HCT116 (cell line): ENCODE measurements at regions not wholly inside any gene's neighbourhood (a gene's known extent, or its start where the extent isn't known, plus 50 kb on each side); places are given as distances from the start of the nearest gene placed in this dataset.

ENCODE experiments used
- ATAC-seq: fragments of 200-7000 bp; cut with Tn5 transposase; 2 replicates; pipeline ENCODE4 v1.9.1; 2020; ENCODE audit warnings: mild to moderate bottlenecking, moderate library complexity
- BruUV-seq: library from RNA; stranded (reverse); fragments of 400-500 nt; replicated peaks from 2 replicates; lab custom pipeline; 2021; lab: Mats Ljungman, UMichigan
- CTCF ChIA-PET: fragments of 300-600 bp; sonication (Branson Sonifier 250); formaldehyde crosslinking; loops from one replicate; lab custom pipeline; 2021; ENCODE audit warnings: antibody characterized with exemption; lab: Charles Lee
- POLR2A ChIA-PET: fragments of 300-600, 350-600 bp; sonication (Branson Sonifier 250); formaldehyde crosslinking; loops from one replicate; lab custom pipeline; 2021; ENCODE audit warnings: antibody characterized with exemption; lab: Charles Lee
- RAD21 ChIA-PET, 2 experiments: fragments of 300-600 bp; sonication (Branson Sonifier 250); formaldehyde crosslinking; loops; one replicate each; lab custom pipeline; 2023; ENCODE audit warnings: low total read pairs in 2 of 2; ENCODE audit not compliant: uncharacterized antibody in 2 of 2, unreplicated experiment in 2 of 2, low non-redundant PET in 1 of 2; lab: Charles Lee
- DNase-seq: peaks from one replicate; pipeline ENCODE4 v3.0.0-alpha.2; 2010; ENCODE audit warnings: low read depth, low spot score
- H2AFZ ChIP-seq: fragments of 200-600 bp; shearing (Covaris generic), sonication (generic); 2 replicates; pipeline ENCODE4 v1.6.1; 2017; ENCODE audit warnings: low read depth, mixed run types, mixed read lengths, antibody characterized with exemption, low read length; ENCODE audit not compliant: poor library complexity, severe bottlenecking
- H3K27ac ChIP-seq: 2 replicates; pipeline ENCODE4 v1.5.1; 2012; ENCODE audit warnings: low read depth, low read length
- H3K27me3 ChIP-seq: fragments of 200-600 bp; sonication (generic); 2 replicates; pipeline ENCODE4 v1.6.1; 2016; ENCODE audit warnings: mixed run types, low read length, mixed read lengths; ENCODE audit not compliant: insufficient read depth
- H3K36me3 ChIP-seq, 2 experiments: fragments of 200-500 bp in 1 of 2; fragments of 200-600 bp in 1 of 2; sonication (Bioruptor generic) in 1 of 2; sonication (generic) in 1 of 2; 2 replicates each; pipeline versions ENCODE4 v1.5.1 to v1.6.1; 2014 to 2016; ENCODE audit warnings: low read length in 2 of 2, inconsistent platforms in 1 of 2, mixed read lengths in 1 of 2, mixed run types in 1 of 2; ENCODE audit not compliant: insufficient read depth in 2 of 2, control insufficient read depth in 1 of 2
- H3K4me1 ChIP-seq, 2 experiments: fragments of 200-600 bp in 1 of 2; sonication (generic) in 1 of 2; 2 replicates each; pipeline versions ENCODE4 v1.5.1 to v1.6.1; 2012 to 2017; ENCODE audit warnings: low read length in 2 of 2, inconsistent platforms in 1 of 2, mild to moderate bottlenecking in 1 of 2, mixed read lengths in 1 of 2, mixed run types in 1 of 2, moderate library complexity in 1 of 2; ENCODE audit not compliant: insufficient read depth in 2 of 2, control insufficient read depth in 1 of 2
- H3K4me2 ChIP-seq: fragments of 200-600 bp; sonication (generic); 2 replicates; pipeline ENCODE4 v1.6.1; 2017; ENCODE audit warnings: mixed run types, low read length, mixed read lengths
- H3K4me3 ChIP-seq, 2 experiments: fragments of 200-600 bp in 1 of 2; sonication (generic) in 1 of 2; replicated peaks in 1 of 2; 2 replicates each; pipeline ENCODE4 v1.5.1; 2011 to 2016; ENCODE audit warnings: low read length in 2 of 2, control low read depth in 1 of 2, low read depth in 1 of 2, mild to moderate bottlenecking in 1 of 2, mixed read lengths in 1 of 2, mixed run types in 1 of 2
- H3K79me2 ChIP-seq: fragments of 200-600 bp; sonication (generic); 2 replicates; pipeline ENCODE4 v1.6.1; 2017; ENCODE audit warnings: mild to moderate bottlenecking, mixed run types, low read length, moderate library complexity, mixed read lengths; ENCODE audit not compliant: insufficient read depth
- H3K9ac ChIP-seq: fragments of 200-600 bp; sonication (generic); 2 replicates; pipeline ENCODE4 v1.6.1; 2016; ENCODE audit warnings: low read length, mixed read lengths
- H3K9me2 ChIP-seq: fragments of 200-600 bp; sonication (generic), shearing (Covaris generic); 2 replicates; pipeline ENCODE4 v1.6.1; 2017; ENCODE audit warnings: mixed run types, mild to moderate bottlenecking, moderate library complexity; ENCODE audit not compliant: insufficient read depth
- H3K9me3 ChIP-seq, 2 experiments: fragments of 200-500 bp in 1 of 2; fragments of 200-600 bp in 1 of 2; sonication (Bioruptor generic) in 1 of 2; sonication (generic) in 1 of 2; 2 replicates each; pipeline ENCODE4 v1.6.1; 2014 to 2017; ENCODE audit warnings: low read length in 2 of 2, mixed read lengths in 2 of 2, inconsistent platforms in 1 of 2, low read depth in 1 of 2, mild to moderate bottlenecking in 1 of 2, mixed run types in 1 of 2, moderate library complexity in 1 of 2; ENCODE audit not compliant: control insufficient read depth in 1 of 2, insufficient read depth in 1 of 2
- H4K20me1 ChIP-seq: fragments of 200-600 bp; sonication (generic), shearing (Covaris generic); 2 replicates; pipeline ENCODE4 v1.6.1; 2017; ENCODE audit warnings: mixed run types, mild to moderate bottlenecking, moderate library complexity; ENCODE audit not compliant: insufficient read depth
- EGR1 ChIP-seq: IDR thresholded peaks from 2 replicates; pipeline ENCODE4 v1.6.1; 2012; ENCODE audit warnings: low read depth
- EZH2 ChIP-seq: fragments of 200-600 bp; sonication (generic); IDR thresholded peaks from 2 replicates; pipeline ENCODE4 v1.6.1; 2017; ENCODE audit warnings: antibody characterized with exemption, mixed run types
- JUND ChIP-seq: IDR thresholded peaks from 2 replicates; pipeline ENCODE4 v1.6.1; 2012
- SIN3A ChIP-seq: IDR thresholded peaks from 2 replicates; pipeline ENCODE4 v1.6.1; 2012; ENCODE audit warnings: low read depth
- SP1 ChIP-seq: IDR thresholded peaks from 2 replicates; pipeline ENCODE4 v1.6.1; 2012; ENCODE audit warnings: low read depth
- YY1 ChIP-seq: IDR thresholded peaks from 2 replicates; pipeline ENCODE4 v1.6.1; 2011; ENCODE audit warnings: low read length, low read depth, moderate library complexity, mild to moderate bottlenecking; ENCODE audit not compliant: insufficient replicate concordance; ENCODE audit errors: extremely low read depth
- intact Hi-C: fragments of 100-400 bp; cut with micrococcal nuclease; formaldehyde crosslinking; loops from 2 replicates; pipeline ENCODE4 v1.10.0; 2022

DNA sequence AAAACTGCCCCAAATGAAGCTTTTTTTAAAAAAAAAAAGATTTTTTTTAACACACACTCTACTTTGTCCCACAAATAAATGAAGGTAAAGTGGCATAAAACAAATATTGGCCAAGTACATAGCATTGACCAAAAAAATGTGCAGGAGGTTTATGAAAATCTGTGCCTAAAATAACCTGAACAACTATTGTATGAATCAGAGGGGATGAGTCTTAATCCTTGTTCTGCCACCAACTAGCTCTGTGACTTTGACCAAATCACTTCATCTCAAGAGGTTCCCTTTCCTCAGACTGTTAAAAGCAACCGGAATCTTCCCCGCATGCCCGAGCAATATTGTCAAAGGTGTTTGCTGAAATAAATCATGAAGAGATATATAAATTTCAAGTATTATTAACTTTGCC lies 150.4 kb upstream of the NEBL start (continued):
- TF ChIP-seq SIN3A (no peak), SP1 (no peak)

DNA sequence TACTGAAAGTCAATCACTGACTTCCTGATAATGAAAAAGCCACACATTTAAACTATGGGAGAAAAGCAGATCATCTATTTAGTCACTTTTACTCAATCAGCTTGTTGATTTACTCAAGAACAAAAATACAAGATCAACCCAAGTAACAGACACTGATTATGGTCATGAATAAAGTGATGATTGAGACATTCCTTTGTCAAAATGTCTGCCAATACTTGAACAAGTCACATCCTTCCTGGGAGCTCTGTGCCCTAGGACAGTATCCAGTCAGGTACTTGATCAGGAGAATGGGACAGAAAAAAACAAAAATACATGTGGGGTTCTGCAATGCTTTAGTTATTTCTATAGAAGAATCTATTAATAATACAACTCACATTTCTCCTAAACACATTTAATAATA lies 150.0 kb upstream of the NEBL start:
- no TSS peak for BruUV-seq
- ATAC-seq (no peak), DNase-seq (no peak)
- RAD21 ChIA-PET = no interaction called here
- intact Hi-C loops = no loop called here
- TF ChIP-seq JUND (no peak), YY1 (no peak), SP1 (no peak), EZH2 (no peak)
- H3K9ac ChIP-seq = no peak overlapping the region
- H3K9me3 ChIP-seq = 0 out of 4 replicates have a peak, but pooled peaks cover 0 to 4% of the 10 kb centered on the region in 2 experiments
- CTCF ChIA-PET = no interaction called here
- H3K4me1 ChIP-seq = no peaks in the 10 kb centered on the region
- no peak overlapping the region for H3K4me3 ChIP-seq
- no peak overlapping the region for H2AFZ ChIP-seq
- H3K79me2 ChIP-seq = no peaks in the 10 kb centered on the region
- no peaks in the 10 kb centered on the region for H4K20me1 ChIP-seq
- no peak overlapping the region for H3K27ac ChIP-seq
- H3K4me2 ChIP-seq = no peak overlapping the region
- no peaks in the 10 kb centered on the region for H3K36me3 ChIP-seq
- H3K9me2 ChIP-seq = no peaks in the 10 kb centered on the region
- no peaks in the 10 kb centered on the region for H3K27me3 ChIP-seq
- POLR2A ChIA-PET = no interaction called here

DNA sequence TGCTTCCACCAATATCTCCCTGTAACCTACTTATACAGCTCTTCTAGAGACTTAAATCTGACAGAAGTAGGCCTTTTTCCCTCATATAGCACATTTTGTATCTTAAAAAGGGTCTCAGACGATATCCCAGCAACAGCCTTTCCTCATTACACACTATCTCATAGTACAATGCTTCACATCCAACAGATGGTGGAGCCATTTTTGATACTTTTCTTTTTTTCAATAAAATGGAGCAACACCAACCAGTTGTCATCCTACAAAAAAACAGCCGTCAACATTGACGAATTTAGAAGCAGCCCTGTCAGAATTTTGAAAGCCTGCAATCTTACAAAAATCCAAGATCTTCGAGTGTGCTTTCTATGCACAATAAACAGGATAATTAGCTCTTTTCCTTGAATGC lies 145.9 kb upstream of the NEBL start:
- Histone ChIP-seq H3K4me3 (no peak overlapping the region), H3K4me1 (no peaks in the 10 kb centered on the region), H3K36me3 (no peaks in the 10 kb centered on the region), H3K4me2 (no peak overlapping the region), H3K9ac (no peak overlapping the region), H3K27ac (no peak overlapping the region), H3K9me2 (no peaks in the 10 kb centered on the region), H3K9me3 (no peaks in the 10 kb centered on the region), H4K20me1 (no peaks in the 10 kb centered on the region), H2AFZ (no peak overlapping the region), H3K79me2 (no peaks in the 10 kb centered on the region), H3K27me3 (no peaks in the 10 kb centered on the region)
- DNase-seq (no peak), ATAC-seq (no peak)
- RAD21 ChIA-PET = no interaction called here
- no TSS peak for BruUV-seq
- POLR2A ChIA-PET = no interaction called here
- CTCF ChIA-PET = no interaction called here
- intact Hi-C loops = no loop called here
- no peak for TF ChIP-seq EGR1
